ENCODE measurements at regions not wholly inside any gene's neighbourhood (a gene's known extent, or its start where the extent isn't known, plus 50 kb on each side); places are given as distances from the start of the nearest gene placed in this dataset.

DNA sequence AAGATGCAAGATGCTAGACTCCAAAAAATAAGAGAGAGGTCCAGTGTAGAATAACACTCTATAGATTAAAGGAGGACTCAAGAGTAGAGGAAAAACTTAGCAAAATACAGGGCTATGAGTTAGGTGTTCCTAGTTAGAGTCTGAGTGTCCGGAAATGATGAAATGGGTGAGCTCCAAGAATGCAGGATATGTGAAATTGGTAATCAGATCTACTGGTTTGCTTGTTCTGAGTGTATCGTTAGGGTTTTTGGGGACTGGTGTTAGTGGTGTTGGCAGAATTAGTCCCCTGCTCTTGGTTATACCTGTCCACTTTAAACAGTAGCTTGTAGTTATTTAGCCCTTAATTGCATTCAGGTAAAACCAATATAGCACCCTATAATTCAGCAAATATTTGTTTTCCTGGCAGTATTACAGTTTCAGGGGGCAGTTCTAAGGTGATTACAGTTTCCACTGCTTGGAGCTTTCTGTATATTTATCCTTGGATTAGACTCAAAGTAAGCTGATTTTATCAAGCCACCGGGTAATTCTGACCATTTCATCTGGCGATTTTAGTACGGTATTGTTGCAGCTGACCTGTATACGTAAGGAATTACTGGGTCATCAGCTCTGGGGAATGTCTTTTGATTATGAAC lies 332.7 kb downstream of the CHRM3 start:
- no peak for TF ChIP-seq CTCF (IDR thresholded peaks at IDR 0.05)
- ChIA-PET POLR2A (interaction anchor here (0.6 to 4.4 kb wide), 18 partner anchors 9 to 172 kb away, joined by 3 to 50 read pairs (median 5); no protein-coding TSS in a partner anchor), CTCF (interaction anchor here (0.9 kb wide), 1 partner anchor 9 kb away, joined by 3 read pairs; no protein-coding TSS in a partner anchor)
- H3K9me3 Mint-ChIP-seq: no peaks in the 10 kb centered on the region
- H3K27me3 Mint-ChIP-seq: no peaks in the 10 kb centered on the region
- Histone ChIP-seq H3K4me3 (ENCODE audit: low read length) (peak overlapping the region; percentile 65), H3K4me1 (ENCODE audit: insufficient read depth, low read length) (peaks cover 19% of the 10 kb centered on the region), H3K27ac (ENCODE audit: low read depth in 1 of 2, low read length in 2 of 2) (peak overlapping the region; percentile 75 to 87), H3K27me3 (ENCODE audit: control insufficient read depth in 1 of 2, insufficient read depth in 2 of 2, low read length in 2 of 2) (no peaks in the 10 kb centered on the region), H3K36me3 (ENCODE audit: insufficient read depth, low read length) (peaks cover 1% of the 10 kb centered on the region), H3K9me3 (ENCODE audit: control insufficient read depth in 1 of 2, insufficient read depth in 1 of 2, low read length in 2 of 2) (no peaks in the 10 kb centered on the region)
- H3K4me3 Mint-ChIP-seq: no peak overlapping the region
- ATAC-seq (ENCODE audit: poor library complexity) (peak; percentile 39), DNase-seq (peak in 3 of 14 experiments; percentile 47 to 69 (median 55))
- H3K4me1 Mint-ChIP-seq (ENCODE audit: low read depth): peaks cover 34% of the 10 kb centered on the region
- no peak overlapping the region for H3K27ac Mint-ChIP-seq
- H3K36me3 Mint-ChIP-seq (ENCODE audit: low read depth): peaks cover 31% of the 10 kb centered on the region
- intact Hi-C loops (cut with DNase I, micrococcal nuclease): loop anchor here in 1 of 2 experiments (5.0 to 10.0 kb wide), 3 partner anchors 83 to 312 kb away; no protein-coding TSS in a partner anchor

- Mint-ChIP-seq H3K4me1 (ENCODE audit: low read depth) (peaks cover 41% of the 10 kb centered on the region), H3K36me3 (ENCODE audit: low read depth) (peaks cover 31% of the 10 kb centered on the region), H3K27ac (no peak overlapping the region), H3K4me3 (no peak overlapping the region), H3K9me3 (no peaks in the 10 kb centered on the region), H3K27me3 (no peaks in the 10 kb centered on the region)
- ATAC-seq (ENCODE audit: poor library complexity) (peak; percentile 80), DNase-seq (peak in 13 of 14 experiments; percentile 8 to 90 (median 39))
- TF ChIP-seq CTCF (IDR thresholded peaks at IDR 0.05): no peak
- H3K4me3 ChIP-seq (ENCODE audit: low read length): peak overlapping the region; percentile 65
- no peaks in the 10 kb centered on the region for H3K27me3 ChIP-seq (ENCODE audit: control insufficient read depth in 1 of 2, insufficient read depth in 2 of 2, low read length in 2 of 2)
- ChIA-PET CTCF (no interaction called here), POLR2A (interaction anchor here (0.6 to 4.4 kb wide), 19 partner anchors 8 to 172 kb away, joined by 3 to 50 read pairs (median 4); no protein-coding TSS in a partner anchor)
- no peaks in the 10 kb centered on the region for H3K9me3 ChIP-seq (ENCODE audit: control insufficient read depth in 1 of 2, insufficient read depth in 1 of 2, low read length in 2 of 2)
- intact Hi-C loops (cut with DNase I, micrococcal nuclease): loop anchor here in 1 of 2 experiments (5.0 to 10.0 kb wide), 3 partner anchors 83 to 312 kb away; no protein-coding TSS in a partner anchor
- peaks cover 20% of the 10 kb centered on the region for H3K4me1 ChIP-seq (ENCODE audit: insufficient read depth, low read length)
- peak overlapping the region; percentile 75 to 87 for H3K27ac ChIP-seq (ENCODE audit: low read depth in 1 of 2, low read length in 2 of 2)
- no peaks in the 10 kb centered on the region for H3K36me3 ChIP-seq (ENCODE audit: insufficient read depth, low read length)
Observed at GRCh38 chr1:239719642-239720258, 333.4 kb downstream of the CHRM3 start.

- Mint-ChIP-seq H3K9me3 (no peaks in the 10 kb centered on the region), H3K27ac (no peak overlapping the region), H3K4me3 (no peak overlapping the region), H3K27me3 (no peaks in the 10 kb centered on the region), H3K4me1 (ENCODE audit: low read depth) (peaks cover 50% of the 10 kb centered on the region), H3K36me3 (ENCODE audit: low read depth) (peaks cover 29% of the 10 kb centered on the region)
- no peak for TF ChIP-seq CTCF (IDR thresholded peaks at IDR 0.05)
- peak overlapping the region; percentile 65 for H3K4me3 ChIP-seq (ENCODE audit: low read length)
- DNase-seq (no peak), ATAC-seq (ENCODE audit: poor library complexity) (no peak)
- no peaks in the 10 kb centered on the region for H3K9me3 ChIP-seq (ENCODE audit: control insufficient read depth in 1 of 2, insufficient read depth in 1 of 2, low read length in 2 of 2)
- peak overlapping the region; percentile 48 to 49 for H3K27ac ChIP-seq (ENCODE audit: low read depth in 1 of 2, low read length in 2 of 2)
- H3K27me3 ChIP-seq (ENCODE audit: control insufficient read depth in 1 of 2, insufficient read depth in 2 of 2, low read length in 2 of 2): no peaks in the 10 kb centered on the region
- no peaks in the 10 kb centered on the region for H3K36me3 ChIP-seq (ENCODE audit: insufficient read depth, low read length)
- ChIA-PET POLR2A (interaction anchor here (1.4 kb wide), 1 partner anchor 19 kb away, joined by 4 read pairs; no protein-coding TSS in a partner anchor), CTCF (interaction anchor here (0.5 kb wide), 1 partner anchor 29 kb away, joined by 4 read pairs; no protein-coding TSS in a partner anchor)
- peaks cover 10% of the 10 kb centered on the region for H3K4me1 ChIP-seq (ENCODE audit: insufficient read depth, low read length)
- intact Hi-C loops (cut with DNase I, micrococcal nuclease): no loop called here
Observed at GRCh38 chr1:239722035-239722434, 335.7 kb downstream of the CHRM3 start.

Measured in CD4-positive, alpha-beta T cell (primary cell).